GM23338 (cell line): ENCODE measurements at regions not wholly inside any gene's neighbourhood (a gene's known extent, or its start where the extent isn't known, plus 50 kb on each side); places are given as distances from the start of the nearest gene placed in this dataset.

Source experiments
- ATAC-seq: fragments of 200-7000 bp; cut with Tn5 transposase; 3 replicates; pipeline ENCODE4 v1.9.1; 2020
- DNase-seq: peaks from one replicate; pipeline ENCODE4 v3.0.0-alpha.2; 2015; ENCODE audit warnings: low spot score
- H2AFZ ChIP-seq: fragments of 200-600 bp; sonication (generic); 2 replicates; pipeline ENCODE4 v1.8.0; 2016; ENCODE audit warnings: antibody characterized with exemption, mild to moderate bottlenecking, moderate library complexity
- H3F3A ChIP-seq: fragments of 200-600 bp; sonication (generic); replicated peaks from 2 replicates; pipeline ENCODE4 v1.8.0; 2017; ENCODE audit warnings: antibody characterized with exemption, mixed run types, low read depth
- H3K27ac ChIP-seq: fragments of 200-600 bp; sonication (generic); 2 replicates; pipeline ENCODE4 v1.6.1; 2016; ENCODE audit warnings: low read depth
- H3K27me3 ChIP-seq: fragments of 200-600 bp; sonication (generic); 2 replicates; pipeline ENCODE4 v1.8.0; 2016; ENCODE audit warnings: mild to moderate bottlenecking, mixed run types, moderate library complexity; ENCODE audit not compliant: insufficient read depth
- H3K36me3 ChIP-seq: fragments of 200-600 bp; sonication (generic); 2 replicates; pipeline ENCODE4 v1.8.0; 2016; ENCODE audit warnings: mild to moderate bottlenecking; ENCODE audit not compliant: insufficient read depth
- H3K4me1 ChIP-seq: fragments of 200-600 bp; sonication (generic); 2 replicates; pipeline ENCODE4 v1.8.0; 2016; ENCODE audit warnings: mild to moderate bottlenecking, moderate library complexity; ENCODE audit not compliant: insufficient read depth
- H3K4me2 ChIP-seq: fragments of 200-600 bp; sonication (generic); 2 replicates; pipeline ENCODE4 v1.7.1; 2017; ENCODE audit warnings: mixed run types
- H3K4me3 ChIP-seq: fragments of 200-600 bp; sonication (generic); 2 replicates; pipeline ENCODE4 v1.6.1; 2016; ENCODE audit warnings: mixed run types
- H3K79me2 ChIP-seq: fragments of 200-600 bp; sonication (generic); replicated peaks from 2 replicates; pipeline ENCODE4 v1.8.0; 2017; ENCODE audit warnings: mild to moderate bottlenecking; ENCODE audit not compliant: insufficient read depth
- H3K9me2 ChIP-seq: fragments of 200-600 bp; sonication (generic); 2 replicates; pipeline ENCODE4 v1.8.0; 2017; ENCODE audit not compliant: insufficient read depth
- H4K20me1 ChIP-seq: fragments of 200-600 bp; sonication (generic); replicated peaks from 2 replicates; pipeline ENCODE4 v1.8.0; 2017; ENCODE audit warnings: mild to moderate bottlenecking; ENCODE audit not compliant: insufficient read depth
- H3K27ac Mint-ChIP-seq: 2 replicates; pipeline ENCODE4 v1.8.0; 2020; ENCODE audit warnings: inconsistent platforms, mild to moderate bottlenecking, moderate library complexity, mixed read lengths
- H3K27me3 Mint-ChIP-seq: 3 replicates; pipeline ENCODE4 v1.8.0; 2022; ENCODE audit warnings: low read depth, mild to moderate bottlenecking, moderate library complexity, mixed read lengths, inconsistent platforms; ENCODE audit not compliant: insufficient read depth, poor library complexity
- H3K36me3 Mint-ChIP-seq: 3 replicates; pipeline ENCODE4 v1.8.0; 2021; ENCODE audit warnings: low read depth, mild to moderate bottlenecking, inconsistent platforms, moderate library complexity, mixed read lengths
- H3K4me1 Mint-ChIP-seq: 3 replicates; pipeline ENCODE4 v1.8.0; 2020; ENCODE audit warnings: mild to moderate bottlenecking, inconsistent platforms, mixed read lengths
- H3K4me3 Mint-ChIP-seq: 3 replicates; pipeline ENCODE4 v1.8.0; 2021; ENCODE audit warnings: moderate library complexity, mild to moderate bottlenecking, inconsistent platforms, mixed read lengths
- H3K9me3 Mint-ChIP-seq: 3 replicates; pipeline ENCODE4 v1.8.0; 2020; ENCODE audit warnings: moderate library complexity, mild to moderate bottlenecking, inconsistent platforms, mixed read lengths
- CREB1 ChIP-seq: fragments of 250-450 bp; sonication (Bioruptor Pico); IDR thresholded peaks from 2 replicates; pipeline ENCODE4 v1.5.0; 2020; ENCODE audit warnings: low read depth, mild to moderate bottlenecking, moderate library complexity
- EZH2 ChIP-seq: fragments of 200-600 bp; sonication (generic); IDR thresholded peaks from one replicate; pipeline ENCODE4 v1.8.0; 2017; ENCODE audit warnings: antibody characterized with exemption, mild to moderate bottlenecking, low read depth; ENCODE audit not compliant: unreplicated experiment
- EZH2phosphoT487 ChIP-seq: fragments of 200-600 bp; sonication (generic); IDR thresholded peaks from one replicate; pipeline ENCODE4 v1.8.1; 2018; ENCODE audit warnings: antibody characterized with exemption; ENCODE audit not compliant: unreplicated experiment
- JUNB ChIP-seq: IDR thresholded peaks from one replicate; pipeline ENCODE4 v1.6.1; 2016; ENCODE audit warnings: antibody characterized with exemption; ENCODE audit not compliant: unreplicated experiment
- NANOG ChIP-seq: IDR thresholded peaks from 2 replicates; pipeline ENCODE4 v1.6.1; 2016; ENCODE audit warnings: antibody characterized with exemption, borderline replicate concordance
- POLR2AphosphoS5 ChIP-seq: IDR thresholded peaks from 2 replicates; pipeline ENCODE4 v1.6.1; 2016; ENCODE audit warnings: antibody characterized with exemption, low read depth
- REST ChIP-seq: IDR thresholded peaks from one replicate; pipeline ENCODE4 v1.6.1; 2018; ENCODE audit warnings: antibody characterized with exemption; ENCODE audit not compliant: unreplicated experiment
- STAT1 ChIP-seq: IDR thresholded peaks from one replicate; pipeline ENCODE4 v1.6.1; 2016; ENCODE audit warnings: antibody characterized with exemption; ENCODE audit not compliant: unreplicated experiment
- ZNF114 ChIP-seq: fragments of 250-450 bp; sonication (Bioruptor Pico); IDR thresholded peaks from 2 replicates; pipeline ENCODE4 v1.5.0; 2020; ENCODE audit warnings: mild to moderate bottlenecking, moderate library complexity
- ZNF331 ChIP-seq: fragments of 250-450 bp; sonication (Bioruptor Pico); IDR thresholded peaks from 2 replicates; pipeline ENCODE4 v1.5.0; 2020; ENCODE audit warnings: low read depth, mild to moderate bottlenecking, moderate library complexity
- ZNF462 ChIP-seq: fragments of 250-450 bp; sonication (Bioruptor Pico); IDR thresholded peaks from 2 replicates; pipeline ENCODE4 v1.5.0; 2020; ENCODE audit warnings: mild to moderate bottlenecking, moderate library complexity

DNA sequence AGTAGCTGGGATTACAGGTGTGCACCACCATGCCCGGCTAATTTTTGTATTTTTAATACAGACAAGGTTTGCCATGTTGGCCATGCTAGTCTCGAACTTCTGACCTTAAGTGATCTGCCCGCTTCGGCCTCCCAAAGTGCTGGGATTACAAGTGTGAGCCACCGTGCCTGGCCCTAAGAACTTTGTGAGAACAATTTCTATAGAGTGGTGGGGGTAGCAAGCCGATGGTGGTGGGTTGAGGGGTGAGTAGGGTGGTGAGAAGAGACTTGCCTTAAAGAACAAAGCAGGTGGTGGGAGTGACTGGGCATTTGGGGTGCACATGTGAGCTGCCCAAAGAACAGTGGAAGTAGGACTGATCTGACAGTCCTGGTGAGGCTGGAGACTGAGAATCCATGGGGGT is 76.0 kb upstream of the ASB18 start:
- Mint-ChIP-seq H3K4me1 (peaks cover 21% of the 10 kb centered on the region), H3K4me3 (no peak overlapping the region), H3K27ac (no peak overlapping the region), H3K27me3 (peaks cover 15% of the 10 kb centered on the region), H3K9me3 (peaks cover 4% of the 10 kb centered on the region; the same call in 1 of the 3 replicates), H3K36me3 (peaks cover 7% of the 10 kb centered on the region; the same call in 1 of the 3 replicates)
- Histone ChIP-seq H3K27ac (no peak overlapping the region), H3K4me3 (no peak overlapping the region), H2AFZ (no peak overlapping the region), H3K9me2 (no peaks in the 10 kb centered on the region), H3K4me2 (no peak overlapping the region), H4K20me1 (no peaks in the 10 kb centered on the region), H3K79me2 (no peaks in the 10 kb centered on the region), H3K36me3 (no peaks in the 10 kb centered on the region), H3K4me1 (peaks cover 4% of the 10 kb centered on the region; the same call in 1 of the 2 replicates), H3F3A (no peaks in the 10 kb centered on the region), H3K27me3 (no peaks in the 10 kb centered on the region)
- no peak for DNase-seq
- ATAC-seq: no peak
- TF ChIP-seq NANOG (no peak), EZH2 (no peak), REST (no peak), CREB1 (CRISPR knock-in tag) (no peak), ZNF114 (CRISPR knock-in tag) (no peak), JUNB (no peak), EZH2phosphoT487 (no peak)

DNA sequence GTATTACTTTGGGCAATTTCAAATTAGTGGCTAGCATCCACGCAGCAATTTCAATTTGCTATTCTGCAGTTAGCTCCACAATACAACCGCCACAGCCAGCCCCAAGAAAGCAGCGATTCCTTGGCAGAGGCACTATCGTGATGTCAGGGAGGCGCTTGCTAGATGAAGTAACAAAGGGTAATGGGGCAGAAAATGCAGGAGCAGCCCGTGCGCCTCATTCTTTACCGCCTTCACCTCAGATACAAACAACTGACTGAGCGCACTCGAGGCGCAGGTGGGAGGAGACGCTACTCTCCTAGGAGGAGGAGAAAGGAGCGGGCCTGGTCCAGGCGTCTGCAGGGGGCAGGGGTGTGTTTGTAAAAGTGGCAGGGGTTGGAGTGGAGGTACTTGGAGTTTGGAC is 76.9 kb upstream of the ASB18 start:
- H3K4me1 Mint-ChIP-seq: peaks cover 21% of the 10 kb centered on the region
- no peak overlapping the region for H3K27ac ChIP-seq
- H3K36me3 Mint-ChIP-seq: peaks cover 7% of the 10 kb centered on the region; the same call in 1 of the 3 replicates
- H3K4me1 ChIP-seq: peaks cover 4% of the 10 kb centered on the region; the same call in 1 of the 2 replicates
- peak overlapping the region; percentile 50 for H3K27ac Mint-ChIP-seq
- no peaks in the 10 kb centered on the region for H3F3A ChIP-seq
- peaks cover 4% of the 10 kb centered on the region; the same call in 1 of the 3 replicates for H3K9me3 Mint-ChIP-seq
- H3K4me2 ChIP-seq: no peak overlapping the region
- ATAC-seq (peak; percentile 13; the same call in 2 of the 3 replicates), DNase-seq (no peak)
- H2AFZ ChIP-seq: no peak overlapping the region
- H3K4me3 ChIP-seq: no peak overlapping the region
- no peaks in the 10 kb centered on the region for H3K36me3 ChIP-seq
- no peaks in the 10 kb centered on the region for H4K20me1 ChIP-seq
- peaks cover 17% of the 10 kb centered on the region for H3K27me3 Mint-ChIP-seq
- H3K27me3 ChIP-seq: no peaks in the 10 kb centered on the region
- H3K9me2 ChIP-seq: no peaks in the 10 kb centered on the region
- H3K79me2 ChIP-seq: no peaks in the 10 kb centered on the region
- no peak overlapping the region for H3K4me3 Mint-ChIP-seq
- TF ChIP-seq EZH2: no peak
- TF ChIP-seq JUNB: no peak
- no peak for TF ChIP-seq ZNF331
- no peak for TF ChIP-seq ZNF462
- TF ChIP-seq NANOG: no peak
- TF ChIP-seq STAT1: no peak
- TF ChIP-seq POLR2AphosphoS5: no peak
